SK-N-SH treated with all-trans-retinoic acid at 6 μM for 48 hours (cell line): ENCODE measurements at regions not wholly inside any gene's neighbourhood (a gene's known extent, or its start where the extent isn't known, plus 50 kb on each side); places are given as distances from the start of the nearest gene placed in this dataset.

Experiments used
- ARNTL ChIP-seq: fragments of 450-650 bp; formaldehyde crosslinking; IDR thresholded peaks from 2 replicates; pipeline ENCODE4 v1.5.0; 2020; ENCODE audit warnings: low read depth, mild to moderate bottlenecking, moderate library complexity, borderline replicate concordance
- CSDC2 ChIP-seq: fragments of 250-450 bp; sonication (Bioruptor Pico); IDR thresholded peaks from 2 replicates; pipeline ENCODE4 v1.5.0; 2020; ENCODE audit warnings: mild to moderate bottlenecking, moderate library complexity
- ESRRG ChIP-seq: fragments of 250-450 bp; sonication (Bioruptor Pico); IDR thresholded peaks from 2 replicates; pipeline ENCODE4 v1.6.1; 2021; ENCODE audit warnings: mild to moderate bottlenecking
- GLIS3 ChIP-seq: fragments of 250-450 bp; sonication (Bioruptor Pico); IDR thresholded peaks from 2 replicates; pipeline ENCODE4 v1.5.0; 2020; ENCODE audit warnings: mild to moderate bottlenecking, moderate library complexity
- OSR1 ChIP-seq: fragments of 250-450 bp; sonication (Bioruptor Pico); IDR thresholded peaks from 2 replicates; pipeline ENCODE4 v1.8.0; 2022; ENCODE audit warnings: moderate library complexity, mild to moderate bottlenecking, inconsistent platforms
- PPARA ChIP-seq: fragments of 250-450 bp; sonication (Bioruptor Pico); IDR thresholded peaks from 2 replicates; pipeline ENCODE4 v1.5.0; 2020; ENCODE audit warnings: mild to moderate bottlenecking, borderline replicate concordance
- RARB ChIP-seq: fragments of 250-450 bp; sonication (Bioruptor Pico); IDR thresholded peaks from 2 replicates; pipeline ENCODE4 v1.8.0; 2021; ENCODE audit warnings: mild to moderate bottlenecking, moderate library complexity
- ZC3H10 ChIP-seq: fragments of 250-450 bp; sonication (Bioruptor Pico); IDR thresholded peaks from 2 replicates; pipeline ENCODE4 v1.5.1; 2021; ENCODE audit warnings: mild to moderate bottlenecking, moderate library complexity
- ZFP3 ChIP-seq: fragments of 250-450 bp; sonication (Bioruptor Pico); IDR thresholded peaks from 2 replicates; pipeline ENCODE4 v1.5.0; 2020; ENCODE audit warnings: mild to moderate bottlenecking, moderate library complexity
- ZFP30 ChIP-seq: fragments of 450-650 bp; formaldehyde crosslinking; IDR thresholded peaks from 2 replicates; pipeline ENCODE4 v1.5.0; 2022; ENCODE audit warnings: mild to moderate bottlenecking, moderate library complexity
- ZNF70 ChIP-seq: fragments of 450-650 bp; formaldehyde crosslinking; IDR thresholded peaks from 2 replicates; pipeline ENCODE4 v1.5.0; 2020; ENCODE audit warnings: mild to moderate bottlenecking, moderate library complexity
- TF ChIP-seq, protein P1 (sequence below): fragments of 250-450 bp; sonication (Bioruptor Pico); IDR thresholded peaks from 2 replicates; pipeline ENCODE4 v1.8.0; 2020; ENCODE audit warnings: mild to moderate bottlenecking, moderate library complexity, borderline replicate concordance

DNA sequence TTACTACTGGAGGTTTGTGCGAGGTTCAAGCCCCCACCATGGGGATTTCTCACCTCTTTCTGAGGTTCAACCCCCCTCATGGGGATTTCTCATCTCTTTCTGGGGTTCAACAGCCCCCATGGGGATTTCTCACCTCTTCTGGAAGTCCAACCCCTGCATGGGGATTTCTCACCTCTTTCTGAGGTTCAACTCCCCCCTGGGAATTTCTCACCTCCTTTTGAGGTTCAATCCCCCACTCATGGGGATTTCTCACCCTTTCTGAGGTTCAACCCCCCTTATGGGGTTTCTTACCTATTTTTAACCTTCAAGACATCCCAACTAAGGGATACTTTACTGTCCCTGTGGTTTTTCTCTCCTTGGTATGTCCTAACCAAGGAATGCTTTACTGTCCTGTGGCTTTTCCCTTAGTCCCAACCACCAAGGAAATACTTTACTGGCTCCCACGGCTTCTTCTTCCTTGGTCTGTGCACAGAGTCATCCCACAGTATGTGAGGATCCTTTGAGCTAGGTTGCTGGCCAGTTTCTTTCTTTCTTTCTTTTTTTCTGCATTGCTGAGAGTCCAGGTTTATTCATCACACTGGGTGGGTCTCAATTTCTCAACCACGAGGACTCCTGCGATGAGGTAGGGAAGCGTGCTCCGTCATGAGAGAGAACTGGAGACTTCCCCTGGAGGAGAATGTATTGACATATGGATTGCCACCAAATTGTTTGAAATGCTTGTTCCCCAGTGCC, 2140.2 kb downstream of the TP53TG3F start:
- no peak for TF ChIP-seq RARB
- TF ChIP-seq, protein P1, sequence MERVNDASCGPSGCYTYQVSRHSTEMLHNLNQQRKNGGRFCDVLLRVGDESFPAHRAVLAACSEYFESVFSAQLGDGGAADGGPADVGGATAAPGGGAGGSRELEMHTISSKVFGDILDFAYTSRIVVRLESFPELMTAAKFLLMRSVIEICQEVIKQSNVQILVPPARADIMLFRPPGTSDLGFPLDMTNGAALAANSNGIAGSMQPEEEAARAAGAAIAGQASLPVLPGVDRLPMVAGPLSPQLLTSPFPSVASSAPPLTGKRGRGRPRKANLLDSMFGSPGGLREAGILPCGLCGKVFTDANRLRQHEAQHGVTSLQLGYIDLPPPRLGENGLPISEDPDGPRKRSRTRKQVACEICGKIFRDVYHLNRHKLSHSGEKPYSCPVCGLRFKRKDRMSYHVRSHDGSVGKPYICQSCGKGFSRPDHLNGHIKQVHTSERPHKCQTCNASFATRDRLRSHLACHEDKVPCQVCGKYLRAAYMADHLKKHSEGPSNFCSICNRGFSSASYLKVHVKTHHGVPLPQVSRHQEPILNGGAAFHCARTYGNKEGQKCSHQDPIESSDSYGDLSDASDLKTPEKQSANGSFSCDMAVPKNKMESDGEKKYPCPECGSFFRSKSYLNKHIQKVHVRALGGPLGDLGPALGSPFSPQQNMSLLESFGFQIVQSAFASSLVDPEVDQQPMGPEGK (CRISPR knock-in tag): no peak
- TF ChIP-seq OSR1: no peak
- no peak for TF ChIP-seq GLIS3 (CRISPR knock-in tag)
- no peak for TF ChIP-seq ARNTL (CRISPR knock-in tag)
- TF ChIP-seq ZFP30 (CRISPR knock-in tag): no peak
- no peak for TF ChIP-seq ZNF70
- TF ChIP-seq CSDC2 (CRISPR knock-in tag): no peak
- TF ChIP-seq PPARA: no peak
- no peak for TF ChIP-seq ESRRG (CRISPR knock-in tag)
- TF ChIP-seq ZC3H10: no peak
- TF ChIP-seq ZFP3: no peak
